ENCODE measurements at regions not wholly inside any gene's neighbourhood (a gene's known extent, or its start where the extent isn't known, plus 50 kb on each side); places are given as distances from the start of the nearest gene placed in this dataset.

DNA sequence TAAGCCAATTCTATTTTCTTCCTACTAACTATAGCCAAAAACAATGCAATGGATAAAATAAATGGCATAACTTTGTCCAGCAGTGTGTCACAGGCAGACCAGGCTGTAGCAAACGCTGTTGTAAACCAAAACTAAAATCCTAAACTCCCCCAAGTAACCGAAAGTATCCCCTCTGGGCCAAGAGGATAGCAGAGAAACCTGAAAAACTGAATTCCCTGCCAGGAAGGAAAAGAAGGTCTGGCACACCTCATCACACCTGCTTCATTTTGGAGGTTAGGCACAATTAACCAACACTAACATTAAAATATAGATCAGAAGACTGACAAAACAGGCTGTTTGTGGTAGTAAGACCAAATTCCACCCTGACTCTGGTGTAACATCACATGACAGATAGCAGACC, 356.8 kb upstream of the C1orf87 start:
- Mint-ChIP-seq H3K27me3 (no peaks in the 10 kb centered on the region), H3K27ac (no peak overlapping the region), H3K4me1 (no peaks in the 10 kb centered on the region), H3K4me3 (no peak overlapping the region), H3K36me3 (ENCODE audit: low read depth) (no peaks in the 10 kb centered on the region)
- no peaks in the 10 kb centered on the region for H3K9me3 ChIP-seq (ENCODE audit: control insufficient read depth, low read length, poor library complexity, severe bottlenecking)
- no peak for ATAC-seq
- no peak for DNase-seq

GRCh38 chr1:60428127-60428526, 354.6 kb upstream of the C1orf87 start:
- ATAC-seq (no peak), DNase-seq (no peak)
- H3K4me3 Mint-ChIP-seq: no peak overlapping the region
- no peaks in the 10 kb centered on the region for H3K4me1 Mint-ChIP-seq
- no peaks in the 10 kb centered on the region for H3K36me3 Mint-ChIP-seq (ENCODE audit: low read depth)
- no peaks in the 10 kb centered on the region for H3K9me3 ChIP-seq (ENCODE audit: control insufficient read depth, low read length, poor library complexity, severe bottlenecking)
- H3K27ac Mint-ChIP-seq: no peak overlapping the region
- H3K27me3 Mint-ChIP-seq: no peaks in the 10 kb centered on the region

DNA sequence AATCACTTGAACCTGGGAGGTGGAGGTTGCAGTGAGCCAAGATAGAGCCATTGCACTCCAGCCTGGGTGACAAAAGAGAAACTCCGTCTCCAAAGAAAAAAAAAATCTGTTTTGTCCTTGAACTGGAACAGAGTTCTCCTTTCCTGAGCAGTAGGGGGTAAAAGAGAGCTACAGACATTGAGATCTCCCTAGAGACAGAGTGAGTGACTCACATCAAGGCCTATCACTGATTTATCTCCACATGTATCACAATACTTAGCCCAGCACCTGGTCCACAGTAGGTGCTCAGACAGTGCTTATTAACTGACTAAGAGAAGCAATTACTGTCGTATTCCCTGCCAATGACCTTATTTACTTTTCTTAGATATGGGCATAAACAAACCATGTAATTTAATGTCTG, 354.1 kb upstream of the C1orf87 start:
- H3K27ac Mint-ChIP-seq: no peak overlapping the region
- no peaks in the 10 kb centered on the region for H3K36me3 Mint-ChIP-seq (ENCODE audit: low read depth)
- H3K9me3 ChIP-seq (ENCODE audit: control insufficient read depth, low read length, poor library complexity, severe bottlenecking): no peaks in the 10 kb centered on the region
- H3K4me1 Mint-ChIP-seq: no peaks in the 10 kb centered on the region
- no peak overlapping the region for H3K4me3 Mint-ChIP-seq
- ATAC-seq (no peak), DNase-seq (no peak)
- H3K27me3 Mint-ChIP-seq: no peaks in the 10 kb centered on the region

- no peak for DNase-seq
- Mint-ChIP-seq H3K4me3 (no peak overlapping the region), H3K36me3 (ENCODE audit: low read depth) (no peaks in the 10 kb centered on the region), H3K27me3 (no peaks in the 10 kb centered on the region), H3K27ac (no peak overlapping the region), H3K4me1 (no peaks in the 10 kb centered on the region)
- no peak for ATAC-seq
- H3K9me3 ChIP-seq (ENCODE audit: control insufficient read depth, low read length, poor library complexity, severe bottlenecking): no peaks in the 10 kb centered on the region
Measured at GRCh38 chr1:60427194-60427593, 353.6 kb upstream of the C1orf87 start.

- Mint-ChIP-seq H3K27me3 (no peaks in the 10 kb centered on the region), H3K27ac (no peak overlapping the region), H3K4me3 (no peak overlapping the region), H3K4me1 (no peaks in the 10 kb centered on the region), H3K36me3 (ENCODE audit: low read depth) (no peaks in the 10 kb centered on the region)
- ATAC-seq: no peak
- DNase-seq: no peak
- H3K9me3 ChIP-seq (ENCODE audit: control insufficient read depth, low read length, poor library complexity, severe bottlenecking): no peaks in the 10 kb centered on the region
Measured at GRCh38 chr1:60425528-60425927, 352.0 kb upstream of the C1orf87 start.

DNA sequence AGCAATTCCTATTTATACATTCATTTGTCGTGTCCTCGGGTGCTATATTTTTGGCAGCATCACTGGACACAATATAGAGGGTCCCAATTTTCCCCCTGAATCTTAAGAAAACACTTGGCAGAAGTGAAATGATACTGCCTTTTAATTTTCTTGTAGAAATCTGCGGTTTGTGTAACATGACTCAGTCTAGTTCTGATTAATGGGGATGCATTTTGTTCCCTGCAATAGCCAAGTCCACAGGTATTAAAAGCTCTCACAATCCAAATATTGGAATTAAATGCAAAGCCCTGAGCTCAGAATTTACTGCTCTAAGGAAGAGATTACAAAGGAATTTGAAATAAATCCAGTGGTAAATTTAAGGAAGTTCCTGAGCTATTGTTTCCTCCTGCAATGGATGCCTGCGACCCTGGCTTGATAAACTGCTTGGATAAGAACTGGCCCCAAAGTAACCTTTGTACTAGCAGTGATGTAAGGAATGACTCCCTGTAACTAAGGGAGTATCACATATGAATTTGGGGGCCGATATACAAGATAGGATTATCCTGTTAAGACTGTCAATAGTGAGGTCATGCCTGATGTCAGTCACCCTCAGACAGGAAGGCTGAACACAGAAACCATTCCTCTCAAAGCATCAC, 349.7 kb upstream of the C1orf87 start:
- no peaks in the 10 kb centered on the region for H3K4me1 Mint-ChIP-seq
- DNase-seq (no peak), ATAC-seq (no peak)
- no peaks in the 10 kb centered on the region for H3K9me3 ChIP-seq (ENCODE audit: control insufficient read depth, low read length, poor library complexity, severe bottlenecking)
- no peak overlapping the region for H3K4me3 Mint-ChIP-seq
- H3K36me3 Mint-ChIP-seq (ENCODE audit: low read depth): no peaks in the 10 kb centered on the region
- no peak overlapping the region for H3K27ac Mint-ChIP-seq
- H3K27me3 Mint-ChIP-seq: no peaks in the 10 kb centered on the region

- H3K4me1 Mint-ChIP-seq: no peaks in the 10 kb centered on the region
- H3K27ac Mint-ChIP-seq: no peak overlapping the region
- ATAC-seq: no peak
- H3K9me3 ChIP-seq (ENCODE audit: control insufficient read depth, low read length, poor library complexity, severe bottlenecking): no peaks in the 10 kb centered on the region
- H3K36me3 Mint-ChIP-seq (ENCODE audit: low read depth): no peaks in the 10 kb centered on the region
- no peak overlapping the region for H3K4me3 Mint-ChIP-seq
- H3K27me3 Mint-ChIP-seq: no peaks in the 10 kb centered on the region
- DNase-seq: no peak
Measured at GRCh38 chr1:60421965-60422364, 348.4 kb upstream of the C1orf87 start.

DNA sequence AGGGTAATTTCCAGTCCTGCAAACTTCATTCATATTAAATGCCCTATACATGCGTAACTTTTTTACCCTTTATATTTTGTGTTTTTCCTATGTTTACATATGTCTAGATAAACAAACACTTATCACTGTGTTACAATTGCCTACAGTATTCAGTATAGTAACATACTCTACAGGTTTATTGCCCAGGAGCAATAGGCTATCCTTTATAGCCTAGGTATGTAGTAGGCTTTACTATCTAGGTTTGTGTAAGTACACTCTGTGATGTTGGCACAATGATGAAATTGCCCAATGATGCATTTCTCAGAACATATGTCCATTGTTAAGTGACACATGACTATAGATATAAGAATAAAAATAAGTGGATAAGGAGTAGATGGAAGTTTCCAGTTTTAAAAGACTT, 345.5 kb upstream of the C1orf87 start:
- Mint-ChIP-seq H3K27me3 (no peaks in the 10 kb centered on the region), H3K36me3 (ENCODE audit: low read depth) (no peaks in the 10 kb centered on the region), H3K4me3 (no peak overlapping the region), H3K4me1 (no peaks in the 10 kb centered on the region), H3K27ac (no peak overlapping the region)
- ATAC-seq (no peak), DNase-seq (no peak)
- no peaks in the 10 kb centered on the region for H3K9me3 ChIP-seq (ENCODE audit: control insufficient read depth, low read length, poor library complexity, severe bottlenecking)

DNA sequence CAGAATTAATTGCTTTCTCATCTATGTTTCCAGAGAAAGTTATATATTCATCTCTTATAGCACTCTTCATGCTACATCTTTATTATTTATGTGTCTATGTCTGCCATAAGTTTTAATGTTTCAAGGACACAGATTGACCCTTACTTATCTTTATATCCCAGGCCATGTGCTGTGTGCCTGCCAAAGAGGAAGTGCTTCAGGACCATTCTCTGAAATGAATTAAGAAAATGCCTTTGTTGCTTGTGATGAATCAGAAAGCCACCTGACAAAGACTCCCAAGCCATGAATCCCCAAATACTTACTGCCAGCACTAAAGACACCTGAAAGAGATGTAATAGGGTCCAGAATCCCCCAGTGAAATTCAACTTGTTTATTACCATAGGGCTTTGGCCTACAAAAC, 342.1 kb upstream of the C1orf87 start:
- no peaks in the 10 kb centered on the region for H3K9me3 ChIP-seq (ENCODE audit: control insufficient read depth, low read length, poor library complexity, severe bottlenecking)
- Mint-ChIP-seq H3K4me3 (no peak overlapping the region), H3K4me1 (no peaks in the 10 kb centered on the region), H3K27me3 (no peaks in the 10 kb centered on the region), H3K27ac (no peak overlapping the region), H3K36me3 (ENCODE audit: low read depth) (no peaks in the 10 kb centered on the region)
- DNase-seq (no peak), ATAC-seq (no peak)

DNA sequence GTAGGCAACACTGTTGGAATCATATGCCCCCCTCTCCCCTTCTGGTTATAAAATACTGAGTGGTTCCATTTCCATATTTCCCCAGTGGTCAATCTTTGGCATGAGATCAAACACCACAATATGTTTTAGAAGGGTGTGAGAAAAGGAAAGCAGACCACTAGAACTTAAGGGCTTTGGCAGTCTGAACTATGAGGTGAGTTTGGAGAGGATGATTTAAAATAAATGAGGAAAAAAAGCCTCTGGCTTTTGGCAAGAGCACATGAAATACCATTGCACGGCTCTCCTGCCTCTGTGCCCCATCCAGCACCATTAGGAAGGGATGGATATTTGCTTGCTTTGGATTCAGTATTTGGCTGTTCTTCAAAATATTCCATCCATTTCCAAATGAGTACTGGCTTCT, 339.5 kb upstream of the C1orf87 start:
- H3K27ac Mint-ChIP-seq: no peak overlapping the region
- peaks cover 5% of the 10 kb centered on the region for H3K27me3 Mint-ChIP-seq
- H3K4me1 Mint-ChIP-seq: no peaks in the 10 kb centered on the region
- no peak for ATAC-seq
- no peak for DNase-seq
- H3K36me3 Mint-ChIP-seq (ENCODE audit: low read depth): no peaks in the 10 kb centered on the region
- no peaks in the 10 kb centered on the region for H3K9me3 ChIP-seq (ENCODE audit: control insufficient read depth, low read length, poor library complexity, severe bottlenecking)
- no peak overlapping the region for H3K4me3 Mint-ChIP-seq

DNA sequence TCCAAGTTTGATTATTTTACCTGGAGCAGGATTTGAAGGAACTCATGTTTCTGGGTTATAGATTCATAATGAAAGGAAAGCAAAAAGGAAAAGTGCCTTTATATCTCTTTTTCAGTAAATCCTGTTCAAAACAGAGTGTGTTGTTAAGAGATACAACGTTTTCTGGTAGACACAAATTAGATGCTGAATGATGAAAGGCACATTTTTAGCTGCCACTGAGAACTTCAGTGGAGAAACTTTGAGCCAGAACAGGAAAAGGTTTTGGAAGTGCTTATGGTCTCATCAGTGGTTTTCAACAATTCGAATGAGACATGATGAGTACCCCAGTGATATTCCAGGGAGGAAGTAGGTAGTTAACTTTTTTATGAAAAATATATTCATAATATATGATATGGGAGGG, 338.0 kb upstream of the C1orf87 start:
- H3K27ac Mint-ChIP-seq: no peak overlapping the region
- H3K4me3 Mint-ChIP-seq: no peak overlapping the region
- H3K4me1 Mint-ChIP-seq: no peaks in the 10 kb centered on the region
- ATAC-seq (no peak), DNase-seq (no peak)
- no peaks in the 10 kb centered on the region for H3K9me3 ChIP-seq (ENCODE audit: control insufficient read depth, low read length, poor library complexity, severe bottlenecking)
- H3K27me3 Mint-ChIP-seq: peaks cover 5% of the 10 kb centered on the region
- H3K36me3 Mint-ChIP-seq (ENCODE audit: low read depth): no peaks in the 10 kb centered on the region

- no peaks in the 10 kb centered on the region for H3K36me3 Mint-ChIP-seq (ENCODE audit: low read depth)
- H3K27ac Mint-ChIP-seq: no peak overlapping the region
- H3K4me3 Mint-ChIP-seq: no peak overlapping the region
- DNase-seq: no peak
- no peaks in the 10 kb centered on the region for H3K9me3 ChIP-seq (ENCODE audit: control insufficient read depth, low read length, poor library complexity, severe bottlenecking)
- no peaks in the 10 kb centered on the region for H3K4me1 Mint-ChIP-seq
- ATAC-seq: no peak
- peaks cover 4% of the 10 kb centered on the region for H3K27me3 Mint-ChIP-seq
Measured at GRCh38 chr1:60402816-60403215, 329.2 kb upstream of the C1orf87 start.

DNA sequence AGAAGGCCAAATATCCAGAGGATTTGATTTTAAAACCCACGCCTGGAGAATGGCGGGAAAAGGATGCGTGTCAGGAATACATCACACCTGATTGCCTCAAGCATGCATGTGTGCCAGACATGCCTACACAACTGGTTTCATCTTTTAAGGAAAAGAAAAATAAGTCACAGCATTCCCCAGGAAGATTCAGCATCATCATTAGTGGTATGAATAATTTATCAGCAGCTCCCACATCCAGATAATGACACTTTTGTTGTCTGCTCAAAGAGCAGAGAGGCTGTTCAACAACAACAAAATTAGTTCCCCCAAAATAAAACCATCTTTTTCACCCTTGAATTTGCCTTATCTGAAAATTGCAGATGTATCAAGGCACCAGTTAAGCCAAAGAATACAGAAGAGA, 328.6 kb upstream of the C1orf87 start:
- no peak for DNase-seq
- H3K27me3 Mint-ChIP-seq: peaks cover 4% of the 10 kb centered on the region
- H3K27ac Mint-ChIP-seq: no peak overlapping the region
- H3K9me3 ChIP-seq (ENCODE audit: control insufficient read depth, low read length, poor library complexity, severe bottlenecking): no peaks in the 10 kb centered on the region
- no peak overlapping the region for H3K4me3 Mint-ChIP-seq
- no peaks in the 10 kb centered on the region for H3K4me1 Mint-ChIP-seq
- ATAC-seq: no peak
- no peaks in the 10 kb centered on the region for H3K36me3 Mint-ChIP-seq (ENCODE audit: low read depth)

GRCh38 chr1:60394436-60394835, 320.9 kb upstream of the C1orf87 start:
- Mint-ChIP-seq H3K27ac (no peak overlapping the region), H3K27me3 (peaks cover 4% of the 10 kb centered on the region), H3K4me1 (no peaks in the 10 kb centered on the region), H3K4me3 (no peak overlapping the region), H3K36me3 (ENCODE audit: low read depth) (no peaks in the 10 kb centered on the region)
- DNase-seq (no peak), ATAC-seq (no peak)
- no peaks in the 10 kb centered on the region for H3K9me3 ChIP-seq (ENCODE audit: control insufficient read depth, low read length, poor library complexity, severe bottlenecking)

All from T-helper 17 cell (primary cell).